Naive thymus-derived CD4-positive, alpha-beta T cell (primary cell): ENCODE measurements at regions not wholly inside any gene's neighbourhood (a gene's known extent, or its start where the extent isn't known, plus 50 kb on each side); places are given as distances from the start of the nearest gene placed in this dataset.

Experiments
- ATAC-seq: fragments of 150-1000 bp; cut with Tn5 transposase; 2 replicates; pipeline ENCODE4 v1.10.0; 2021; ENCODE audit warnings: mild to moderate bottlenecking, moderate library complexity
- CTCF ChIA-PET: fragments of 350-600 bp; sonication (Branson Sonifier 250); formaldehyde crosslinking; loops from one replicate; lab custom pipeline; 2021; ENCODE audit warnings: antibody characterized with exemption; lab: Charles Lee
- POLR2A ChIA-PET: fragments of 350-600 bp; sonication (Branson Sonifier 250); formaldehyde crosslinking; loops from one replicate; lab custom pipeline; 2021; ENCODE audit warnings: antibody characterized with exemption, inconsistent platforms; lab: Charles Lee
- DNase-seq, 9 donors: peaks; one replicate each; pipeline versions ENCODE4 v3.0.0 to v3.0.0-alpha.2; 2020 to 2022; ENCODE audit warnings: mixed read lengths in 1 of 9
- H3K27ac ChIP-seq: one replicate; pipeline ENCODE4 v1.7.0; 2013; ENCODE audit warnings: mild to moderate bottlenecking, low read depth, low read length, moderate library complexity
- H3K27me3 ChIP-seq, 2 donors: one replicate each; pipeline ENCODE4 v1.7.0; 2013; ENCODE audit warnings: low read length in 2 of 2, mild to moderate bottlenecking in 2 of 2, moderate library complexity in 2 of 2; ENCODE audit not compliant: control insufficient read depth in 2 of 2, insufficient read depth in 2 of 2
- H3K36me3 ChIP-seq, 3 experiments: 1 replicate in 2 of 3; 2 replicates in 1 of 3; pipeline ENCODE4 v1.7.0; 2013; ENCODE audit warnings: low read length in 3 of 3, mild to moderate bottlenecking in 3 of 3, moderate library complexity in 1 of 3; ENCODE audit not compliant: insufficient read depth in 3 of 3, control insufficient read depth in 2 of 3
- H3K4me1 ChIP-seq, 2 donors: one replicate each; pipeline ENCODE4 v1.7.0; 2013; ENCODE audit warnings: low read length in 2 of 2, mild to moderate bottlenecking in 2 of 2, moderate library complexity in 1 of 2; ENCODE audit not compliant: control insufficient read depth in 2 of 2, insufficient read depth in 2 of 2
- H3K4me3 ChIP-seq: 2 replicates; pipeline ENCODE4 v1.7.0; 2013; ENCODE audit warnings: mild to moderate bottlenecking, low read length
- H3K9me3 ChIP-seq, 3 experiments: 1 replicate in 2 of 3; 2 replicates in 1 of 3; pipeline ENCODE4 v1.7.0; 2013; ENCODE audit warnings: low read length in 3 of 3; ENCODE audit not compliant: control insufficient read depth in 2 of 3
- H3K27ac Mint-ChIP-seq, 9 donors: one replicate each; pipeline ENCODE4 v1.8.0; 2020 to 2022; ENCODE audit warnings: mixed read lengths in 9 of 9, mild to moderate bottlenecking in 8 of 9, moderate library complexity in 5 of 9, inconsistent platforms in 2 of 9
- H3K27me3 Mint-ChIP-seq, 5 donors: one replicate each; pipeline ENCODE4 v1.8.0; 2021 to 2022; ENCODE audit warnings: mixed read lengths in 5 of 5, mild to moderate bottlenecking in 1 of 5
- H3K36me3 Mint-ChIP-seq, 5 donors: one replicate each; pipeline ENCODE4 v1.8.0; 2020 to 2022; ENCODE audit warnings: mixed read lengths in 5 of 5, mild to moderate bottlenecking in 3 of 5, inconsistent platforms in 1 of 5
- H3K4me1 Mint-ChIP-seq, 7 donors: one replicate each; pipeline ENCODE4 v1.8.0; 2020 to 2022; ENCODE audit warnings: mixed read lengths in 7 of 7, mild to moderate bottlenecking in 3 of 7, inconsistent platforms in 1 of 7
- H3K4me3 Mint-ChIP-seq, 10 donors: one replicate each; pipeline ENCODE4 v1.8.0; 2020 to 2022; ENCODE audit warnings: mild to moderate bottlenecking in 10 of 10, mixed read lengths in 10 of 10, moderate library complexity in 6 of 10, inconsistent platforms in 2 of 10
- H3K9me3 Mint-ChIP-seq, 11 donors: one replicate each; pipeline ENCODE4 v1.8.0; 2020 to 2022; ENCODE audit warnings: mixed read lengths in 11 of 11, mild to moderate bottlenecking in 4 of 11, inconsistent platforms in 1 of 11, moderate library complexity in 1 of 11
- intact Hi-C, 2 donors: fragments of 100-400 bp; cut with micrococcal nuclease; formaldehyde crosslinking; loops; one replicate each; pipeline ENCODE4 v1.15.1; 2023

DNA sequence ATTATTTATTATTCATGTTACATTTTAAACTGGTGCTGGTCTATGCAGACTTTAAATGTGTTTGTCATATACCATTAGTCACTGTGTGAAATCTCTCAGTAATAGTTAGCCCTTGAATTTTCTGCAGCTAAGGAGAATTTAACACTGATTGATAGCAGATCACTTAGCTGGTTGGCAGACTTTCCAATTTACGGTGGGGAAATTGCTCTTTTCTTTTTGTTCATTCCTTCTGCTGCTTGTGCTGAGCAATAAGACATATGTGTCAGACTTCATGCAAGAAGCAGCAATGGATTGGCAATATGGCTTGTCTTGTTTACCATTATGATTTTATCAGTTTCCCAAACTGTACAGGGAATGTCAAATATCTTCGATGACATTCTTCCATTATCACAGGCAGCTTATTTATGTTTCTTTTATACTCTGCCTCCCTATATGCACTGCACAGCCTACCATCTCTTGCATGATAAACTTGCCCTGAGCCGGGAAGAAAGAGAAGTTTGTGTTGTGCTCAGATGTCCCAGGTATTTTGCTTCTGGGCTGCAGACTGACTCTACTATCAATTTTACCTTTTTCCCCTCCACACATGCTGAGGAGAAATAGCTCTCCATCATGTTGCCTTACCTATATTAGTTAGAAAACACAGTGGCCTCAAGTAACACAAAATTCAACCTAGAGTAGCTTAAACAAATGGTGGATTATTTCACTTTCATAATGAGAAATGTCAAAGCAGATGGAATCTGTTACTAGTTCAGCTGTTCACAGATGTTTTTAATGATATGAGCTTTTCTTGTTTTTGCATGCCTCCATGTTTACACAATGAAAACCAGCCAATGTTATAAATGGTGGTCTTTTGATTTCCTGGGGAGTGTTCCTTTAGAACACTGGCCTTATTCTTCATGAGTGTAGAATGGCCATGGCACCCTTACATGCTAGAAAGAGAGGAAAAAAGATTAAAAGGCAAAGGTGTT, 968.1 kb upstream of the GOT2 start:
- H3K4me1 Mint-ChIP-seq: no peaks in the 10 kb centered on the region
- intact Hi-C loops: no loop called here
- CTCF ChIA-PET: no interaction called here
- H3K27me3 ChIP-seq: no peaks in the 10 kb centered on the region
- no peak for DNase-seq
- ATAC-seq: no peak
- POLR2A ChIA-PET: no interaction called here
- H3K4me3 Mint-ChIP-seq: no peak overlapping the region
- no peaks in the 10 kb centered on the region for H3K9me3 ChIP-seq
- H3K27ac ChIP-seq: no peak overlapping the region
- H3K36me3 Mint-ChIP-seq: no peaks in the 10 kb centered on the region
- H3K4me1 ChIP-seq: no peaks in the 10 kb centered on the region
- no peak overlapping the region for H3K4me3 ChIP-seq
- H3K36me3 ChIP-seq: no peaks in the 10 kb centered on the region
- peaks cover 0 to 17% (median 3%) of the 10 kb centered on the region in 11 donors for H3K9me3 Mint-ChIP-seq
- H3K27ac Mint-ChIP-seq: no peak overlapping the region
- H3K27me3 Mint-ChIP-seq: no peaks in the 10 kb centered on the region

DNA sequence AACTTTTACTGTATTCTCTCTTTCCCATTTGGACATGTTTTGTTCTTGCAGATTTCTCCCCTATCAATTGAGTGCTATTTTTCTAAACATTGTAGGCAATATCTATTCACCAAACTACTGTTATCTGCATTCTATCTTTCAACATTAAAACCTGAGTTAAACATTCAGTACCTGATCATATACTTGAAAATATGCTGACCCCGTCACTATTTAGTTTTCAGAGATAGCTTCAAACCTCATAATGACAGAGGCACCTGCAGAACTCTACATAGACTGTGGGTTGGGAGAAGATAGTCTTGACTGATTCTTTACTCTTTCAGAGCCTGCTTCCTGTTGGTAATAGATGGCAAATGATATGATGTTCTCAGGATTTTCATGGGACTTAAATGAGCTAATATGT, 965.7 kb upstream of the GOT2 start:
- Mint-ChIP-seq H3K4me1 (no peaks in the 10 kb centered on the region), H3K4me3 (no peak overlapping the region), H3K27ac (no peak overlapping the region), H3K36me3 (no peaks in the 10 kb centered on the region), H3K9me3 (peaks cover 0 to 15% (median 3%) of the 10 kb centered on the region in 11 donors), H3K27me3 (no peaks in the 10 kb centered on the region)
- DNase-seq (no peak), ATAC-seq (no peak)
- Histone ChIP-seq H3K27ac (no peak overlapping the region), H3K27me3 (no peaks in the 10 kb centered on the region), H3K4me3 (no peak overlapping the region), H3K4me1 (no peaks in the 10 kb centered on the region), H3K36me3 (no peaks in the 10 kb centered on the region), H3K9me3 (no peaks in the 10 kb centered on the region)
- CTCF ChIA-PET: no interaction called here
- POLR2A ChIA-PET: no interaction called here
- intact Hi-C loops: no loop called here

DNA sequence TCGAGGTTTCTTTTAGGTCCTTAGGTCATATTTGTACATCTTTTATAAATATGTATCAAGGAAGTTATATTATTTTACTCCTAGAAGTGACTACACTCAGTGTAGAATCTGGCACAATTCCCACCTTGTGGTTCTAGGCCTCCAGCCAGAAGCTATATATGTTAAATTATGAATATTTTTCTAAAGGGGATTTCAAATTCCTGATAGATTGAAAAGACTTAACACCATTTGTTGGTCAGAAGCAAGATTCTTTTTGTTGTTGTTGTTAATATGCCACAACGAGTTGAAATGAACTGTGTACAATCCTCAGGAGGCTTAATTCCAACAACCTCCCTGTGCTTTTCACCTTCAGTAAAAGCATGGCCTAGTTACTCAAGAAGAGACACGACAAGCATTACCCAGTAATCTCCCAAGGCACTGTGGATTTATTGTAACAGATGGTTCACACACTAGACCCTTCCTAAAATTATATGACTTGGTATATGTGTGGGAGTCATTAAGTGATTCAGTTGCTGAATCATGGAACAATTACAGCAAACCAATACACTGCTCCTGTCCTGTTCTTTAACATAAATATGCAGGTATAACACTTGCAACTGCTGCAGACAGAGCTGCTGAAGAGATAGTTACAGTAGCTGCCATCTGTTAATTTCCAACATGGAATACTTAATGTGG, 964.4 kb upstream of the GOT2 start:
- CTCF ChIA-PET: no interaction called here
- H3K4me1 Mint-ChIP-seq: no peaks in the 10 kb centered on the region
- H3K4me3 Mint-ChIP-seq: no peak overlapping the region
- Histone ChIP-seq H3K36me3 (no peaks in the 10 kb centered on the region), H3K27ac (no peak overlapping the region), H3K4me1 (no peaks in the 10 kb centered on the region), H3K4me3 (no peak overlapping the region), H3K9me3 (no peaks in the 10 kb centered on the region), H3K27me3 (no peaks in the 10 kb centered on the region)
- H3K36me3 Mint-ChIP-seq: no peaks in the 10 kb centered on the region
- ATAC-seq (no peak), DNase-seq (no peak)
- H3K27ac Mint-ChIP-seq: no peak overlapping the region
- POLR2A ChIA-PET: no interaction called here
- peaks cover 0 to 20% (median 3%) of the 10 kb centered on the region in 11 donors for H3K9me3 Mint-ChIP-seq
- H3K27me3 Mint-ChIP-seq: no peaks in the 10 kb centered on the region
- intact Hi-C loops: no loop called here

DNA sequence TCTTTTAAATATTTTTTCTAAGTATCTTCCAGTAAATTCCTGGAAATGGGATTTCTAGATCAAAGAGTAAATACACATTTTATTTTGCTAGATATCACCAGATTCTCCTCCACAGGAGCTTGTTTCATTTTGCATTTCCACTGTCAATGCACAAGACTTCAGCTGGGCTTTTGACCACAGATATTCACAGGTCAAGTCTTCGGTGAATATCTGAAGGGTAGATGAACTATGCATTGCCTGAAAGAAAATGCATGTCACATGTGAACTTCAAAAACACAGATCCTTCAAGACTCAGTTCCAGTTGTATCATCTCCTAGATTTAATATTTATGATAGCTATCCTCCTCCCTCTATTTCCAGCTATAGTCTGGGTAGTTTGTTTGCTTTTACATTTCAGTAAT, 963.6 kb upstream of the GOT2 start:
- CTCF ChIA-PET: no interaction called here
- Mint-ChIP-seq H3K27ac (no peak overlapping the region), H3K36me3 (no peaks in the 10 kb centered on the region), H3K27me3 (no peaks in the 10 kb centered on the region), H3K4me1 (no peaks in the 10 kb centered on the region), H3K9me3 (peaks cover 0 to 22% (median 3%) of the 10 kb centered on the region in 11 donors), H3K4me3 (no peak overlapping the region)
- no peaks in the 10 kb centered on the region for H3K9me3 ChIP-seq
- POLR2A ChIA-PET: no interaction called here
- no peaks in the 10 kb centered on the region for H3K36me3 ChIP-seq
- no peak overlapping the region for H3K4me3 ChIP-seq
- H3K4me1 ChIP-seq: no peaks in the 10 kb centered on the region
- H3K27me3 ChIP-seq: no peaks in the 10 kb centered on the region
- ATAC-seq (no peak), DNase-seq (no peak)
- H3K27ac ChIP-seq: no peak overlapping the region
- intact Hi-C loops: no loop called here

DNA sequence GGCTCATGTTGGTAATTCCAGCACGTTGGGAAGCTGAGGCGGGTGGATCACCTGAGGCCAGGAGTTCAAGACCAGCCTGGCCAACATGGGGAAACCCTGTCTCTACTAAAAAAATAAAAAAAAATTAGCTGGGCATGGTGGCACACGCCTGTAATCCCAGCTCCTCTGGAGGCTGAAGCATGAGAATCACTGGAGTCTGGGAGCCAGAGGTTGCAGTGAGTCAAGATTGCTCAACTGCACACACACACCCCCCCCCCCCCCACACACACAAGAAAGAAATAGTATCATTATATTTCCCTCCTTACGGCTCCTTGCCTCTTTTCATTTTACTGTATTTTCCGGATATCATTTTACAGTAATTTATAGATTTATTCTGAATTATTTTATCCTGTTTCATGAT, 963.1 kb upstream of the GOT2 start:
- H3K27ac ChIP-seq: no peak overlapping the region
- H3K9me3 ChIP-seq: no peaks in the 10 kb centered on the region
- DNase-seq: no peak
- Mint-ChIP-seq H3K36me3 (no peaks in the 10 kb centered on the region), H3K27me3 (no peaks in the 10 kb centered on the region), H3K4me3 (no peak overlapping the region), H3K27ac (no peak overlapping the region), H3K4me1 (no peaks in the 10 kb centered on the region), H3K9me3 (peaks cover 0 to 22% (median 3%) of the 10 kb centered on the region in 11 donors)
- no peak for ATAC-seq
- ChIA-PET POLR2A (no interaction called here), CTCF (no interaction called here)
- no peaks in the 10 kb centered on the region for H3K27me3 ChIP-seq
- H3K36me3 ChIP-seq: no peaks in the 10 kb centered on the region
- no peaks in the 10 kb centered on the region for H3K4me1 ChIP-seq
- intact Hi-C loops: no loop called here
- H3K4me3 ChIP-seq: no peak overlapping the region

DNA sequence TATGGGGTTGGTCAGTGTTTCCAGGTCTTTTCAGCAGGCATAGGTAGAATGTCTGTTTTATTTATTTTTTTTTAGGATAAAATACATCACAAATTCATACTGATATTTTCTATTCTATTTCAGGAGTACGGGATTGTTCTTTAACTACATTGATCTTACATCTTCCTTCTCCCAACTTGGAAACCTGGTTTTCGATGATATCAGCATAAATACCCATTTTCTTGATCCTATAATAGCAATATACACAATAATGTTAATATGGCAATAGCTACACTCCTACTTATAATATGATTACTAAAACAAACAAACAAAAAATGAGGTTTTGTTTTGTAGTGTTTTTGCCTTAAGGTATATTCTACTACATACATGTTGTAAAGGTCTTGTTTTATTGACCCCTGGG, 962.4 kb upstream of the GOT2 start:
- no peaks in the 10 kb centered on the region for H3K36me3 ChIP-seq
- DNase-seq (no peak), ATAC-seq (no peak)
- no peaks in the 10 kb centered on the region for H3K27me3 ChIP-seq
- H3K4me1 ChIP-seq: no peaks in the 10 kb centered on the region
- Mint-ChIP-seq H3K4me1 (no peaks in the 10 kb centered on the region), H3K27me3 (no peaks in the 10 kb centered on the region), H3K4me3 (no peak overlapping the region), H3K27ac (no peak overlapping the region), H3K36me3 (no peaks in the 10 kb centered on the region), H3K9me3 (peaks cover 0 to 24% (median 4%) of the 10 kb centered on the region in 11 donors)
- no peaks in the 10 kb centered on the region for H3K9me3 ChIP-seq
- H3K27ac ChIP-seq: no peak overlapping the region
- POLR2A ChIA-PET: no interaction called here
- intact Hi-C loops: no loop called here
- H3K4me3 ChIP-seq: no peak overlapping the region
- CTCF ChIA-PET: no interaction called here
